HCT116 (cell line): ENCODE measurements at regions not wholly inside any gene's neighbourhood (a gene's known extent, or its start where the extent isn't known, plus 50 kb on each side); places are given as distances from the start of the nearest gene placed in this dataset.

Source experiments
- ATAC-seq: fragments of 200-7000 bp; cut with Tn5 transposase; 2 replicates; pipeline ENCODE4 v1.9.1; 2020; ENCODE audit warnings: mild to moderate bottlenecking, moderate library complexity
- BruUV-seq: library from RNA; stranded (reverse); fragments of 400-500 nt; replicated peaks from 2 replicates; lab custom pipeline; 2021; lab: Mats Ljungman, UMichigan
- CTCF ChIA-PET: fragments of 300-600 bp; sonication (Branson Sonifier 250); formaldehyde crosslinking; loops from one replicate; lab custom pipeline; 2021; ENCODE audit warnings: antibody characterized with exemption; lab: Charles Lee
- POLR2A ChIA-PET: fragments of 300-600, 350-600 bp; sonication (Branson Sonifier 250); formaldehyde crosslinking; loops from one replicate; lab custom pipeline; 2021; ENCODE audit warnings: antibody characterized with exemption; lab: Charles Lee
- RAD21 ChIA-PET, 2 experiments: fragments of 300-600 bp; sonication (Branson Sonifier 250); formaldehyde crosslinking; loops; one replicate each; lab custom pipeline; 2023; ENCODE audit warnings: low total read pairs in 2 of 2; ENCODE audit not compliant: uncharacterized antibody in 2 of 2, unreplicated experiment in 2 of 2, low non-redundant PET in 1 of 2; lab: Charles Lee
- DNase-seq: peaks from one replicate; pipeline ENCODE4 v3.0.0-alpha.2; 2010; ENCODE audit warnings: low read depth, low spot score
- H2AFZ ChIP-seq: fragments of 200-600 bp; shearing (Covaris generic), sonication (generic); 2 replicates; pipeline ENCODE4 v1.6.1; 2017; ENCODE audit warnings: low read depth, mixed run types, mixed read lengths, antibody characterized with exemption, low read length; ENCODE audit not compliant: poor library complexity, severe bottlenecking
- H3K27ac ChIP-seq: 2 replicates; pipeline ENCODE4 v1.5.1; 2012; ENCODE audit warnings: low read depth, low read length
- H3K27me3 ChIP-seq: fragments of 200-600 bp; sonication (generic); 2 replicates; pipeline ENCODE4 v1.6.1; 2016; ENCODE audit warnings: mixed run types, low read length, mixed read lengths; ENCODE audit not compliant: insufficient read depth
- H3K36me3 ChIP-seq, 2 experiments: fragments of 200-500 bp in 1 of 2; fragments of 200-600 bp in 1 of 2; sonication (Bioruptor generic) in 1 of 2; sonication (generic) in 1 of 2; 2 replicates each; pipeline versions ENCODE4 v1.5.1 to v1.6.1; 2014 to 2016; ENCODE audit warnings: low read length in 2 of 2, inconsistent platforms in 1 of 2, mixed read lengths in 1 of 2, mixed run types in 1 of 2; ENCODE audit not compliant: insufficient read depth in 2 of 2, control insufficient read depth in 1 of 2
- H3K4me1 ChIP-seq, 2 experiments: fragments of 200-600 bp in 1 of 2; sonication (generic) in 1 of 2; 2 replicates each; pipeline versions ENCODE4 v1.5.1 to v1.6.1; 2012 to 2017; ENCODE audit warnings: low read length in 2 of 2, inconsistent platforms in 1 of 2, mild to moderate bottlenecking in 1 of 2, mixed read lengths in 1 of 2, mixed run types in 1 of 2, moderate library complexity in 1 of 2; ENCODE audit not compliant: insufficient read depth in 2 of 2, control insufficient read depth in 1 of 2
- H3K4me2 ChIP-seq: fragments of 200-600 bp; sonication (generic); 2 replicates; pipeline ENCODE4 v1.6.1; 2017; ENCODE audit warnings: mixed run types, low read length, mixed read lengths
- H3K4me3 ChIP-seq, 2 experiments: fragments of 200-600 bp in 1 of 2; sonication (generic) in 1 of 2; replicated peaks in 1 of 2; 2 replicates each; pipeline ENCODE4 v1.5.1; 2011 to 2016; ENCODE audit warnings: low read length in 2 of 2, control low read depth in 1 of 2, low read depth in 1 of 2, mild to moderate bottlenecking in 1 of 2, mixed read lengths in 1 of 2, mixed run types in 1 of 2
- H3K79me2 ChIP-seq: fragments of 200-600 bp; sonication (generic); 2 replicates; pipeline ENCODE4 v1.6.1; 2017; ENCODE audit warnings: mild to moderate bottlenecking, mixed run types, low read length, moderate library complexity, mixed read lengths; ENCODE audit not compliant: insufficient read depth
- H3K9ac ChIP-seq: fragments of 200-600 bp; sonication (generic); 2 replicates; pipeline ENCODE4 v1.6.1; 2016; ENCODE audit warnings: low read length, mixed read lengths
- H3K9me2 ChIP-seq: fragments of 200-600 bp; sonication (generic), shearing (Covaris generic); 2 replicates; pipeline ENCODE4 v1.6.1; 2017; ENCODE audit warnings: mixed run types, mild to moderate bottlenecking, moderate library complexity; ENCODE audit not compliant: insufficient read depth
- H3K9me3 ChIP-seq, 2 experiments: fragments of 200-500 bp in 1 of 2; fragments of 200-600 bp in 1 of 2; sonication (Bioruptor generic) in 1 of 2; sonication (generic) in 1 of 2; 2 replicates each; pipeline ENCODE4 v1.6.1; 2014 to 2017; ENCODE audit warnings: low read length in 2 of 2, mixed read lengths in 2 of 2, inconsistent platforms in 1 of 2, low read depth in 1 of 2, mild to moderate bottlenecking in 1 of 2, mixed run types in 1 of 2, moderate library complexity in 1 of 2; ENCODE audit not compliant: control insufficient read depth in 1 of 2, insufficient read depth in 1 of 2
- H4K20me1 ChIP-seq: fragments of 200-600 bp; sonication (generic), shearing (Covaris generic); 2 replicates; pipeline ENCODE4 v1.6.1; 2017; ENCODE audit warnings: mixed run types, mild to moderate bottlenecking, moderate library complexity; ENCODE audit not compliant: insufficient read depth
- ELF1 ChIP-seq: IDR thresholded peaks from 2 replicates; pipeline ENCODE4 v1.6.1; 2012; ENCODE audit warnings: low read depth, borderline replicate concordance
- EZH2 ChIP-seq: fragments of 200-600 bp; sonication (generic); IDR thresholded peaks from 2 replicates; pipeline ENCODE4 v1.6.1; 2017; ENCODE audit warnings: antibody characterized with exemption, mixed run types
- EZH2phosphoT487 ChIP-seq: fragments of 200-600 bp; IDR thresholded peaks from 2 replicates; pipeline ENCODE4 v1.6.1; 2018; ENCODE audit warnings: antibody characterized with exemption, borderline replicate concordance
- RAD21 ChIP-seq: IDR thresholded peaks from 2 replicates; pipeline ENCODE4 v1.6.1; 2012; ENCODE audit warnings: low read depth, mild to moderate bottlenecking
- SP1 ChIP-seq: IDR thresholded peaks from 2 replicates; pipeline ENCODE4 v1.6.1; 2012; ENCODE audit warnings: low read depth
- SRF ChIP-seq: IDR thresholded peaks from 2 replicates; pipeline ENCODE4 v1.6.1; 2012; ENCODE audit warnings: low read depth
- TCF7L2 ChIP-seq: IDR thresholded peaks from 2 replicates; pipeline ENCODE4 v1.7.0; 2011; ENCODE audit warnings: borderline replicate concordance, inconsistent platforms; ENCODE audit not compliant: insufficient read depth, insufficient read length; ENCODE audit errors: extremely low read depth
- YY1 ChIP-seq: IDR thresholded peaks from 2 replicates; pipeline ENCODE4 v1.6.1; 2011; ENCODE audit warnings: low read length, low read depth, moderate library complexity, mild to moderate bottlenecking; ENCODE audit not compliant: insufficient replicate concordance; ENCODE audit errors: extremely low read depth
- ZNF274 ChIP-seq: fragments of 200-500 bp; sonication (Bioruptor generic); IDR thresholded peaks from 2 replicates; pipeline ENCODE4 v1.6.1; 2014; ENCODE audit warnings: mild to moderate bottlenecking, low read depth, low read length, inconsistent platforms
- intact Hi-C: fragments of 100-400 bp; cut with micrococcal nuclease; formaldehyde crosslinking; loops from 2 replicates; pipeline ENCODE4 v1.10.0; 2022
- TF ChIP-seq, protein P1 (sequence below): IDR thresholded peaks from 2 replicates; pipeline ENCODE4 v1.6.1; 2012
- TF ChIP-seq, protein P2 (sequence below), 3 experiments: fragments of 200-600 bp in 1 of 3; sonication (generic) in 1 of 3; IDR thresholded peaks in 2 of 3; conservative IDR thresholded peaks in 1 of 3; 2 replicates each; pipeline ENCODE4 v1.5.1; 2012 to 2017; ENCODE audit warnings: low read depth in 2 of 3, low read length in 2 of 3, antibody characterized with exemption in 1 of 3, borderline replicate concordance in 1 of 3, control low read depth in 1 of 3, mild to moderate bottlenecking in 1 of 3, mixed read lengths in 1 of 3, mixed run types in 1 of 3, moderate library complexity in 1 of 3; ENCODE audit not compliant: insufficient read depth in 1 of 3

GRCh38 chr5:51860532-51861018, 477.3 kb downstream of the ISL1 start:
- no peaks in the 10 kb centered on the region for H3K36me3 ChIP-seq
- no peak overlapping the region for H3K27ac ChIP-seq
- no peaks in the 10 kb centered on the region for H3K79me2 ChIP-seq
- H3K4me3 ChIP-seq = no peak overlapping the region
- no TSS peak for BruUV-seq
- no peaks in the 10 kb centered on the region for H3K9me3 ChIP-seq
- ChIA-PET CTCF (no interaction called here), RAD21 (no interaction called here), POLR2A (no interaction called here)
- H3K27me3 ChIP-seq = no peaks in the 10 kb centered on the region
- H4K20me1 ChIP-seq = no peaks in the 10 kb centered on the region
- H3K9me2 ChIP-seq = no peaks in the 10 kb centered on the region; the same call in 1 of the 2 replicates
- no peak overlapping the region for H3K9ac ChIP-seq
- ATAC-seq (peak; percentile 30; the same call in 1 of the 2 replicates), DNase-seq (peak; percentile 2)
- H3K4me1 ChIP-seq = 0 out of 4 replicates have a peak, but pooled peaks cover 3 to 7% of the 10 kb centered on the region in 2 experiments
- H3K4me2 ChIP-seq = peak overlapping the region; percentile 26
- intact Hi-C loops = no loop called here
- TF ChIP-seq SP1 = no peak
- no peak for TF ChIP-seq YY1
- no peak for TF ChIP-seq EZH2phosphoT487
- TF ChIP-seq, protein P1, sequence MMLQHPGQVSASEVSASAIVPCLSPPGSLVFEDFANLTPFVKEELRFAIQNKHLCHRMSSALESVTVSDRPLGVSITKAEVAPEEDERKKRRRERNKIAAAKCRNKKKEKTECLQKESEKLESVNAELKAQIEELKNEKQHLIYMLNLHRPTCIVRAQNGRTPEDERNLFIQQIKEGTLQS = no peak
- TF ChIP-seq, protein P2, sequence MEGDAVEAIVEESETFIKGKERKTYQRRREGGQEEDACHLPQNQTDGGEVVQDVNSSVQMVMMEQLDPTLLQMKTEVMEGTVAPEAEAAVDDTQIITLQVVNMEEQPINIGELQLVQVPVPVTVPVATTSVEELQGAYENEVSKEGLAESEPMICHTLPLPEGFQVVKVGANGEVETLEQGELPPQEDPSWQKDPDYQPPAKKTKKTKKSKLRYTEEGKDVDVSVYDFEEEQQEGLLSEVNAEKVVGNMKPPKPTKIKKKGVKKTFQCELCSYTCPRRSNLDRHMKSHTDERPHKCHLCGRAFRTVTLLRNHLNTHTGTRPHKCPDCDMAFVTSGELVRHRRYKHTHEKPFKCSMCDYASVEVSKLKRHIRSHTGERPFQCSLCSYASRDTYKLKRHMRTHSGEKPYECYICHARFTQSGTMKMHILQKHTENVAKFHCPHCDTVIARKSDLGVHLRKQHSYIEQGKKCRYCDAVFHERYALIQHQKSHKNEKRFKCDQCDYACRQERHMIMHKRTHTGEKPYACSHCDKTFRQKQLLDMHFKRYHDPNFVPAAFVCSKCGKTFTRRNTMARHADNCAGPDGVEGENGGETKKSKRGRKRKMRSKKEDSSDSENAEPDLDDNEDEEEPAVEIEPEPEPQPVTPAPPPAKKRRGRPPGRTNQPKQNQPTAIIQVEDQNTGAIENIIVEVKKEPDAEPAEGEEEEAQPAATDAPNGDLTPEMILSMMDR (IDR thresholded peaks at IDR 0.05 in 2 of 3, conservative IDR thresholded peaks at IDR 0.05 in 1 of 3; ENCODE audit: borderline replicate concordance in 1 of 3, insufficient read depth in 1 of 3, low read depth in 2 of 3, low read length in 2 of 3) = no peak
- no peak for TF ChIP-seq TCF7L2
- no peak for TF ChIP-seq ELF1
- no peak for TF ChIP-seq RAD21
- no peak for TF ChIP-seq EZH2
- no peak for TF ChIP-seq SRF
- no peak for TF ChIP-seq ZNF274
- H2AFZ ChIP-seq = no peak overlapping the region
